Mammary epithelial cell (primary cell): ENCODE measurements at regions not wholly inside any gene's neighbourhood (a gene's known extent, or its start where the extent isn't known, plus 50 kb on each side); places are given as distances from the start of the nearest gene placed in this dataset.

Experiments used
- EZH2 ChIP-seq: IDR thresholded peaks from 2 replicates; pipeline ENCODE4 v1.6.1; 2012; ENCODE audit warnings: low read length, inconsistent platforms, borderline replicate concordance
- TF ChIP-seq, protein P1 (sequence below), 2 donors: IDR thresholded peaks in 1 of 2; conservative IDR thresholded peaks in 1 of 2; 2 replicates each; pipeline ENCODE4 v1.5.1; 2011 to 2012; ENCODE audit warnings: inconsistent platforms in 2 of 2, low read length in 2 of 2, mild to moderate bottlenecking in 2 of 2, control low read depth in 1 of 2, low read depth in 1 of 2; ENCODE audit not compliant: insufficient read depth in 1 of 2; ENCODE audit errors: extremely low read depth in 1 of 2

DNA sequence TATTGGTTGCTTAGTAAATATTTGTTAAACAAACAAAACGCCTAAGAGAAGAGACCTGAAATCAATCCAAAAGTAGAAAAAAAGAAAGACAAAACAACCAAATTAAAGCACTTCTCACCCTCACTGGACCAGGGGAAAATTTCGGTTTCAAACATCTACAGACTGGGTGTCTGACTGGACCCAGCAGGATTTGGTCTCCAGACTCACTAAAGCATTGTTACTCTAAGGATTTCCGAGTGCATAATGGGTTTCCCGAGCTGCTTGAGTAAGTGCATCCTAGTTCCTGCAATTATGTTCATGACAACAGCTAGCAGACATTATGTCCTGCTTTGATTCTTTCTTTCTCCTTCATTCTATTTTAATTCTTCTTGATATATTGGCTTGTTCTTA is 51.8 kb upstream of the FAM3C start:
- TF ChIP-seq EZH2 = no peak
- TF ChIP-seq, protein P1, sequence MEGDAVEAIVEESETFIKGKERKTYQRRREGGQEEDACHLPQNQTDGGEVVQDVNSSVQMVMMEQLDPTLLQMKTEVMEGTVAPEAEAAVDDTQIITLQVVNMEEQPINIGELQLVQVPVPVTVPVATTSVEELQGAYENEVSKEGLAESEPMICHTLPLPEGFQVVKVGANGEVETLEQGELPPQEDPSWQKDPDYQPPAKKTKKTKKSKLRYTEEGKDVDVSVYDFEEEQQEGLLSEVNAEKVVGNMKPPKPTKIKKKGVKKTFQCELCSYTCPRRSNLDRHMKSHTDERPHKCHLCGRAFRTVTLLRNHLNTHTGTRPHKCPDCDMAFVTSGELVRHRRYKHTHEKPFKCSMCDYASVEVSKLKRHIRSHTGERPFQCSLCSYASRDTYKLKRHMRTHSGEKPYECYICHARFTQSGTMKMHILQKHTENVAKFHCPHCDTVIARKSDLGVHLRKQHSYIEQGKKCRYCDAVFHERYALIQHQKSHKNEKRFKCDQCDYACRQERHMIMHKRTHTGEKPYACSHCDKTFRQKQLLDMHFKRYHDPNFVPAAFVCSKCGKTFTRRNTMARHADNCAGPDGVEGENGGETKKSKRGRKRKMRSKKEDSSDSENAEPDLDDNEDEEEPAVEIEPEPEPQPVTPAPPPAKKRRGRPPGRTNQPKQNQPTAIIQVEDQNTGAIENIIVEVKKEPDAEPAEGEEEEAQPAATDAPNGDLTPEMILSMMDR (conservative IDR thresholded peaks at IDR 0.05 in 1 of 2, IDR thresholded peaks at IDR 0.05 in 1 of 2; ENCODE audit: extremely low read depth in 1 of 2, insufficient read depth in 1 of 2, low read depth in 1 of 2, low read length in 2 of 2) = no peak
